MCF 10A (cell line): ENCODE measurements at regions not wholly inside any gene's neighbourhood (a gene's known extent, or its start where the extent isn't known, plus 50 kb on each side); places are given as distances from the start of the nearest gene placed in this dataset.

Experiments used
- BruUV-seq: library from RNA; stranded (reverse); fragments of 400-500 nt; replicated peaks from 2 replicates; lab custom pipeline; 2021; lab: Mats Ljungman, UMichigan
- CTCF ChIA-PET: fragments of 300-600 bp; sonication (Branson Sonifier 250); formaldehyde crosslinking; extraction: SDS; loops from one replicate; lab custom pipeline; 2021; ENCODE audit warnings: antibody characterized with exemption, inconsistent platforms; lab: Yijun Ruan, JAX
- POLR2A ChIA-PET: fragments of 300-600, 350-650 bp; sonication (Branson Sonifier 250); formaldehyde crosslinking; extraction: SDS; loops from one replicate; lab custom pipeline; 2020; ENCODE audit warnings: antibody characterized with exemption, inconsistent platforms; lab: Yijun Ruan, JAX
- DNase-seq: peaks from one replicate; pipeline ENCODE4 v3.0.0-alpha.2; 2018; ENCODE audit not compliant: unreplicated experiment
- H3K27ac Mint-ChIP-seq: one replicate; pipeline ENCODE4 v1.8.0; 2022; ENCODE audit warnings: mild to moderate bottlenecking, low read depth, mixed read lengths; ENCODE audit not compliant: unreplicated experiment
- H3K27me3 Mint-ChIP-seq: one replicate; pipeline ENCODE4 v1.8.0; 2022; ENCODE audit warnings: mixed read lengths; ENCODE audit not compliant: insufficient read depth, unreplicated experiment
- H3K36me3 Mint-ChIP-seq: one replicate; pipeline ENCODE4 v1.8.0; 2022; ENCODE audit warnings: mild to moderate bottlenecking, moderate library complexity, mixed read lengths; ENCODE audit not compliant: insufficient read depth, unreplicated experiment
- H3K4me1 Mint-ChIP-seq: one replicate; pipeline ENCODE4 v1.8.0; 2022; ENCODE audit warnings: mixed read lengths; ENCODE audit not compliant: insufficient read depth, unreplicated experiment
- H3K4me3 Mint-ChIP-seq: one replicate; pipeline ENCODE4 v1.8.0; 2022; ENCODE audit warnings: mild to moderate bottlenecking, moderate library complexity, mixed read lengths; ENCODE audit not compliant: unreplicated experiment
- H3K9me3 Mint-ChIP-seq: one replicate; pipeline ENCODE4 v1.8.0; 2022; ENCODE audit warnings: mixed read lengths; ENCODE audit not compliant: unreplicated experiment
- CTCF ChIP-seq: fragments of 200-600 bp; IDR thresholded peaks from one replicate; pipeline ENCODE4 v1.8.0; 2022; ENCODE audit warnings: antibody characterized with exemption, mild to moderate bottlenecking; ENCODE audit not compliant: unreplicated experiment
- intact Hi-C: fragments of 100-400 bp; cut with micrococcal nuclease; formaldehyde crosslinking; loops from 2 replicates; pipeline ENCODE4 v1.14.1; 2022

GRCh38 chr2:228866044-228866443 is 405.0 kb downstream of the PID1 start:
- Mint-ChIP-seq H3K27ac (no peak overlapping the region), H3K4me3 (no peak overlapping the region), H3K4me1 (peaks cover 6% of the 10 kb centered on the region), H3K27me3 (no peaks in the 10 kb centered on the region), H3K9me3 (no peaks in the 10 kb centered on the region), H3K36me3 (no peaks in the 10 kb centered on the region)
- TF ChIP-seq CTCF = no peak
- no peak for DNase-seq
- ChIA-PET POLR2A (no interaction called here), CTCF (no interaction called here)
- no TSS peak for BruUV-seq
- intact Hi-C loops = no loop called here

- H3K4me3 Mint-ChIP-seq = no peak overlapping the region
- no peak overlapping the region for H3K27ac Mint-ChIP-seq
- no peaks in the 10 kb centered on the region for H3K36me3 Mint-ChIP-seq
- H3K9me3 Mint-ChIP-seq = no peaks in the 10 kb centered on the region
- CTCF ChIA-PET = no interaction called here
- BruUV-seq = no TSS peak
- H3K27me3 Mint-ChIP-seq = no peaks in the 10 kb centered on the region
- DNase-seq = no peak
- intact Hi-C loops = no loop called here
- TF ChIP-seq CTCF = no peak
- POLR2A ChIA-PET = no interaction called here
- H3K4me1 Mint-ChIP-seq = no peaks in the 10 kb centered on the region
Measured at GRCh38 chr2:228864131-228864530, 407.0 kb downstream of the PID1 start.

GRCh38 chr2:228860601-228861285 is 410.3 kb downstream of the PID1 start:
- Mint-ChIP-seq H3K4me1 (no peaks in the 10 kb centered on the region), H3K9me3 (no peaks in the 10 kb centered on the region), H3K36me3 (no peaks in the 10 kb centered on the region), H3K27me3 (no peaks in the 10 kb centered on the region), H3K4me3 (no peak overlapping the region), H3K27ac (no peak overlapping the region)
- ChIA-PET POLR2A (no interaction called here), CTCF (no interaction called here)
- intact Hi-C loops = no loop called here
- TF ChIP-seq CTCF = no peak
- no peak for DNase-seq
- BruUV-seq = no TSS peak

GRCh38 chr2:228853151-228853550 is 417.9 kb downstream of the PID1 start:
- intact Hi-C loops = no loop called here
- Mint-ChIP-seq H3K4me3 (no peak overlapping the region), H3K27me3 (no peaks in the 10 kb centered on the region), H3K9me3 (no peaks in the 10 kb centered on the region), H3K27ac (no peak overlapping the region), H3K36me3 (no peaks in the 10 kb centered on the region), H3K4me1 (no peaks in the 10 kb centered on the region)
- no peak for TF ChIP-seq CTCF
- ChIA-PET CTCF (no interaction called here), POLR2A (no interaction called here)
- no TSS peak for BruUV-seq
- no peak for DNase-seq
